Esophagus squamous epithelium (tissue), 4 donors: ENCODE measurements at regions not wholly inside any gene's neighbourhood (a gene's known extent, or its start where the extent isn't known, plus 50 kb on each side); places are given as distances from the start of the nearest gene placed in this dataset.

Source experiments
- CTCF ChIP-seq, 6 experiments: fragments of 450-650 bp in 4 of 6; fragments of 200-600 bp in 2 of 6; sonication (generic) in 2 of 6; IDR thresholded peaks; one replicate each; pipeline ENCODE4 v1.5.1; 2016 to 2019; ENCODE audit warnings: antibody characterized with exemption in 6 of 6, mild to moderate bottlenecking in 4 of 6, moderate library complexity in 4 of 6
- POLR2A ChIP-seq, 4 donors: fragments of 450-650 bp; IDR thresholded peaks; one replicate each; pipeline ENCODE4 v1.6.1; 2017; ENCODE audit warnings: antibody characterized with exemption in 4 of 4, mild to moderate bottlenecking in 4 of 4, moderate library complexity in 3 of 4

DNA sequence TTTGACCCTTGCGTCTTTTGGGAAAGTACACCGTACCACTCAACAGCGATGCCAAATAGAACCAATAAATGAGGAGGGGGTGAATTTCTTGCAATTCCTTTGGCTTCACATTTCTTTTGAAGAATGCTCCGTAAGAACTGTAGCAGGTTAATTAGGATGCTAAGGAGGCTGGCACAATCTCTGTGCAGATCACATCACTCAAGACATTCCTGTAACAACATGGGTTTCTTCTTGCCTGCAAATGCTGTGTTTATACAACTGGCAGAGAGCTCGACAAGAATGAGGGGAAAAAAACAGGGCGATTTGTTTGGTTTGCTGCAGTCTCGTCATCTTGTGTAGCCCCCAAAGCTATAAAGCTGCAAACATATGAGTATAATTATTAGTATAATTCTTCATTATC is 424.8 kb upstream of the DCC start:
- TF ChIP-seq CTCF (IDR thresholded peaks at IDR 0.05) (no peak), POLR2A (IDR thresholded peaks at IDR 0.05) (no peak)
